ENCODE measurements at regions not wholly inside any gene's neighbourhood (a gene's known extent, or its start where the extent isn't known, plus 50 kb on each side); places are given as distances from the start of the nearest gene placed in this dataset.

GRCh38 chr10:3853547-3854303 lies 68.7 kb upstream of the KLF6 start:
- no peak for DNase-seq

GRCh38 chr10:3853016-3853415 lies 68.0 kb upstream of the KLF6 start:
- DNase-seq, result no peak

GRCh38 chr10:3852147-3852904 lies 67.3 kb upstream of the KLF6 start:
- DNase-seq, result peak; percentile 97

- peak; percentile 70 for DNase-seq
Observed at GRCh38 chr10:3850999-3851937, 66.3 kb upstream of the KLF6 start.

GRCh38 chr10:3848775-3849635 lies 64.0 kb upstream of the KLF6 start:
- DNase-seq, result peak; percentile 83

- DNase-seq, result peak; percentile 63
Observed at GRCh38 chr10:3848005-3848774, 63.2 kb upstream of the KLF6 start.

- DNase-seq, result no peak
Observed at GRCh38 chr10:3846736-3847135, 61.7 kb upstream of the KLF6 start.

- no peak for DNase-seq
Observed at GRCh38 chr10:3844491-3845025, 59.5 kb upstream of the KLF6 start.

GRCh38 chr10:3838460-3839437 lies 53.7 kb upstream of the KLF6 start:
- no peak for DNase-seq

GRCh38 chr10:3837647-3838459 lies 52.8 kb upstream of the KLF6 start:
- no peak for DNase-seq

GRCh38 chr10:3836222-3836820 lies 51.3 kb upstream of the KLF6 start:
- no peak for DNase-seq

GRCh38 chr10:3835770-3836169 lies 50.8 kb upstream of the KLF6 start:
- no peak for DNase-seq

- no peak for DNase-seq
Observed at GRCh38 chr10:3834947-3835346, 49.9 kb upstream of the KLF6 start.
